Heart right ventricle (tissue), 16 donors: ENCODE measurements at regions not wholly inside any gene's neighbourhood (a gene's known extent, or its start where the extent isn't known, plus 50 kb on each side); places are given as distances from the start of the nearest gene placed in this dataset.

Experiments
- ATAC-seq, 8 donors: fragments of 200-7000 bp; cut with Tn5 transposase; one replicate each; pipeline ENCODE4 v1.9.1; 2020; ENCODE audit warnings: mild to moderate bottlenecking in 8 of 8, moderate library complexity in 8 of 8, moderate number of reproducible peaks in 1 of 8
- DNase-seq, 2 donors: peaks; one replicate each; pipeline ENCODE4 v3.0.0-alpha.2; 2020
- H3K27ac ChIP-seq, 10 donors: fragments of 200-600 bp; sonication (generic) in 2 of 10; one replicate each; pipeline versions ENCODE4 v1.5.0 to v1.8.0; 2020 to 2022; ENCODE audit warnings: mild to moderate bottlenecking in 3 of 10
- H3K27me3 ChIP-seq, 7 donors: fragments of 200-600 bp; one replicate each; pipeline ENCODE4 v1.8.0; 2021 to 2022; ENCODE audit warnings: mild to moderate bottlenecking in 2 of 7
- H3K36me3 ChIP-seq, 9 donors: fragments of 200-600 bp; sonication (generic) in 1 of 9; one replicate each; pipeline versions ENCODE4 v1.5.0 to v1.8.0; 2020 to 2022; ENCODE audit warnings: mild to moderate bottlenecking in 2 of 9
- H3K4me1 ChIP-seq, 9 donors: fragments of 200-600 bp; sonication (generic) in 1 of 9; one replicate each; pipeline versions ENCODE4 v1.5.0 to v1.8.0; 2020 to 2022; ENCODE audit warnings: mild to moderate bottlenecking in 4 of 9
- H3K4me3 ChIP-seq, 10 donors: fragments of 200-600 bp; sonication (generic) in 2 of 10; one replicate each; pipeline versions ENCODE4 v1.5.0 to v1.8.0; 2020 to 2022; ENCODE audit warnings: mild to moderate bottlenecking in 7 of 10, moderate library complexity in 2 of 10
- H3K9me3 ChIP-seq, 11 donors: fragments of 200-600 bp in 10 of 11; sonication (generic) in 2 of 11; one replicate each; pipeline versions ENCODE4 v1.5.0 to v1.8.0; 2013 to 2022; ENCODE audit warnings: mild to moderate bottlenecking in 2 of 11, control low read depth in 1 of 11, moderate library complexity in 1 of 11
- CTCF ChIP-seq, 9 donors: fragments of 200-600 bp; sonication (generic) in 2 of 9; IDR thresholded peaks; one replicate each; pipeline versions ENCODE4 v1.5.0 to v1.8.0; 2021 to 2022; ENCODE audit warnings: antibody characterized with exemption in 9 of 9, mild to moderate bottlenecking in 5 of 9, moderate library complexity in 1 of 9
- WGBS, 2 donors: extraction: QIAGEN DNeasy Blood & Tissue Kit; methylation state at CpG; one replicate each; pipeline ENCODE4 v1.1.7; 2013; ENCODE audit warnings: inconsistent platforms in 1 of 2; 5-methylcytosine and 5-hydroxymethylcytosine counted together
- intact Hi-C, 10 donors: fragments of 100-400 bp; cut with DNase I; formaldehyde crosslinking; loops; one replicate each; pipeline versions ENCODE4 v1.11.1 to v1.14.2; 2022
- donor health status: Arrhythmogenic right ventricular cardiomyopathy.
- donor health status: ischemic (EF 13 %, LVEDD 7.1; RV severe dilation, severe dysfunction).
- donor health status: healthy with polysubstance abuse.
- donor health status: DM: no; HTN: yes; CAD: no.
- donor health status: DM: no; HTN: no; CAD: no.
- donor health status: ischemic (EF 25% LVEDD 6.9; RV normal size, moderate dysfunction).
- donor health status: ischemic (EF 25% LVEDD 5.7; RV mildly dilated, moderate dysfunction).
- donor health status: healthy.
- donor health status: DM: yes; HTN: yes; CAD: no.
- donor health status: Ischemic cardiomyopathy.
- donor health status: ischemic (EF 35%, LVEDD 5.7; RV mildly dilated, moderate dysfunction).
- donor health status: nonischemic (EF 11% LVEDD 7.7; RV severe dilation, severe dysfunction).
- donor health status: DM: yes; HTN: yes; CAD: no.
- donor health status: PGD.
- donor health status: ischemic (EF 29% LVEDD 5.4; RV normal size, mild dysfunction).
- donor health status: nonischemic (EF 23%, LVEDD 6.1; RV moderate dilation, normal function).

GRCh38 chr6:44535967-44536366 is 148.5 kb downstream of the CDC5L start:
- 93 to 98% methylated on average over 4 of the region's 4 CpGs for WGBS, 2 donors
- Histone ChIP-seq H3K9me3 (peaks cover 0 to 5% (median 0%) of the 10 kb centered on the region in 11 donors), H3K27ac (no peak overlapping the region), H3K36me3 (no peaks in the 10 kb centered on the region), H3K4me3 (no peak overlapping the region), H3K4me1 (no peaks in the 10 kb centered on the region), H3K27me3 (no peaks in the 10 kb centered on the region)
- DNase-seq = no peak
- ATAC-seq = no peak
- TF ChIP-seq CTCF (IDR thresholded peaks at IDR 0.05) = no peak
- intact Hi-C loops = no loop called here

- intact Hi-C loops = no loop called here
- no peaks in the 10 kb centered on the region for H3K36me3 ChIP-seq
These were observed 150.0 kb downstream of the CDC5L start for GRCh38 chr6:44537306-44538049.

GRCh38 chr6:44538131-44538806 is 150.8 kb downstream of the CDC5L start:
- Histone ChIP-seq H3K4me1 (peaks cover 0 to 4% (median 0%) of the 10 kb centered on the region in 9 donors), H3K36me3 (no peaks in the 10 kb centered on the region), H3K4me3 (no peak overlapping the region), H3K27ac (no peak overlapping the region), H3K27me3 (no peaks in the 10 kb centered on the region), H3K9me3 (peaks cover 0 to 5% (median 0%) of the 10 kb centered on the region in 11 donors)
- intact Hi-C loops = no loop called here
- TF ChIP-seq CTCF (IDR thresholded peaks at IDR 0.05) = no peak
- DNase-seq (no peak), ATAC-seq (no peak)
- 81% methylated on average over 7 of the region's 7 CpGs for WGBS, 2 donors

More at GRCh38 chr6:44537306-44538049, 150.0 kb downstream of the CDC5L start:
- no peak for ATAC-seq
- H3K9me3 ChIP-seq = peaks cover 0 to 5% (median 0%) of the 10 kb centered on the region in 11 donors
- DNase-seq = no peak
- 76 to 79% methylated on average over 10 of the region's 10 CpGs for WGBS, 2 donors
- H3K27ac ChIP-seq = no peak overlapping the region
- H3K27me3 ChIP-seq = no peaks in the 10 kb centered on the region
- no peak overlapping the region for H3K4me3 ChIP-seq
- H3K4me1 ChIP-seq = peaks cover 0 to 4% (median 0%) of the 10 kb centered on the region in 9 donors
- no peak for TF ChIP-seq CTCF (IDR thresholded peaks at IDR 0.05)

GRCh38 chr6:44538807-44539201 is 151.3 kb downstream of the CDC5L start:
- H3K4me3 ChIP-seq = no peak overlapping the region
- peaks cover 0 to 5% (median 0%) of the 10 kb centered on the region in 11 donors for H3K9me3 ChIP-seq
- no peak overlapping the region for H3K27ac ChIP-seq
- intact Hi-C loops = no loop called here
- ATAC-seq (no peak), DNase-seq (no peak)
- TF ChIP-seq CTCF (IDR thresholded peaks at IDR 0.05) = no peak
- H3K27me3 ChIP-seq = no peaks in the 10 kb centered on the region
- no peaks in the 10 kb centered on the region for H3K36me3 ChIP-seq
- WGBS, 2 donors = 56 to 65% methylated on average over 2 of the region's 2 CpGs
- H3K4me1 ChIP-seq = peaks cover 0 to 4% (median 0%) of the 10 kb centered on the region in 9 donors
